Mesothelial cell of epicardium (in vitro differentiated cells): ENCODE measurements at regions not wholly inside any gene's neighbourhood (a gene's known extent, or its start where the extent isn't known, plus 50 kb on each side); places are given as distances from the start of the nearest gene placed in this dataset.

Experiments used
- DNase-seq, 2 experiments: peaks; one replicate each; pipeline ENCODE4 v3.0.0; 2021; ENCODE audit warnings: low spot score in 2 of 2; ENCODE audit not compliant: unreplicated experiment in 2 of 2
- H3K27ac Mint-ChIP-seq: 2 replicates; pipeline ENCODE4 v1.8.0; 2021; ENCODE audit warnings: mixed read lengths
- H3K27me3 Mint-ChIP-seq: 2 replicates; pipeline ENCODE4 v1.8.0; 2021; ENCODE audit warnings: low read depth, mixed read lengths
- H3K36me3 Mint-ChIP-seq: 2 replicates; pipeline ENCODE4 v1.8.0; 2021; ENCODE audit warnings: mixed read lengths
- H3K4me1 Mint-ChIP-seq: 2 replicates; pipeline ENCODE4 v1.8.0; 2021; ENCODE audit warnings: mixed read lengths
- H3K4me3 Mint-ChIP-seq: 2 replicates; pipeline ENCODE4 v1.8.0; 2021; ENCODE audit warnings: mild to moderate bottlenecking, moderate library complexity, mixed read lengths
- H3K9me3 Mint-ChIP-seq: 2 replicates; pipeline ENCODE4 v1.8.0; 2021; ENCODE audit warnings: mixed read lengths
- CTCF ChIP-seq: fragments of 200-600 bp; sonication (generic); IDR thresholded peaks from one replicate; pipeline ENCODE4 v1.5.0; 2021; ENCODE audit warnings: antibody characterized with exemption; ENCODE audit not compliant: unreplicated experiment

GRCh38 chr21:21816778-21817177 is 818.6 kb downstream of the NCAM2 start:
- H3K4me1 Mint-ChIP-seq = peaks cover 15% of the 10 kb centered on the region
- no peaks in the 10 kb centered on the region for H3K36me3 Mint-ChIP-seq
- no peaks in the 10 kb centered on the region for H3K27me3 Mint-ChIP-seq
- TF ChIP-seq CTCF = no peak
- DNase-seq = no peak
- peaks cover 10% of the 10 kb centered on the region for H3K9me3 Mint-ChIP-seq
- H3K4me3 Mint-ChIP-seq = no peak overlapping the region
- no peak overlapping the region for H3K27ac Mint-ChIP-seq

GRCh38 chr21:21818898-21819297 is 820.7 kb downstream of the NCAM2 start:
- Mint-ChIP-seq H3K4me3 (no peak overlapping the region), H3K9me3 (peaks cover 18% of the 10 kb centered on the region), H3K4me1 (peaks cover 3% of the 10 kb centered on the region), H3K27ac (no peak overlapping the region), H3K36me3 (no peaks in the 10 kb centered on the region), H3K27me3 (no peaks in the 10 kb centered on the region)
- TF ChIP-seq CTCF = no peak
- DNase-seq = no peak

- H3K27me3 Mint-ChIP-seq = no peaks in the 10 kb centered on the region
- H3K9me3 Mint-ChIP-seq = peaks cover 7% of the 10 kb centered on the region
- H3K36me3 Mint-ChIP-seq = no peaks in the 10 kb centered on the region
- no peaks in the 10 kb centered on the region for H3K4me1 Mint-ChIP-seq
- TF ChIP-seq CTCF = no peak
- H3K4me3 Mint-ChIP-seq = no peak overlapping the region
- DNase-seq = no peak
- H3K27ac Mint-ChIP-seq = no peak overlapping the region
Observed at GRCh38 chr21:21828130-21828529, 829.9 kb downstream of the NCAM2 start.

GRCh38 chr21:21831036-21831435 is 832.8 kb downstream of the NCAM2 start:
- DNase-seq = no peak
- H3K9me3 Mint-ChIP-seq = peaks cover 7% of the 10 kb centered on the region
- no peaks in the 10 kb centered on the region for H3K27me3 Mint-ChIP-seq
- H3K4me1 Mint-ChIP-seq = no peaks in the 10 kb centered on the region
- H3K27ac Mint-ChIP-seq = no peak overlapping the region
- no peaks in the 10 kb centered on the region for H3K36me3 Mint-ChIP-seq
- no peak overlapping the region for H3K4me3 Mint-ChIP-seq
- no peak for TF ChIP-seq CTCF

GRCh38 chr21:21845901-21846300 is 847.7 kb downstream of the NCAM2 start:
- TF ChIP-seq CTCF = no peak
- no peaks in the 10 kb centered on the region for H3K36me3 Mint-ChIP-seq
- no peak overlapping the region for H3K27ac Mint-ChIP-seq
- peaks cover 10% of the 10 kb centered on the region for H3K9me3 Mint-ChIP-seq
- no peaks in the 10 kb centered on the region for H3K27me3 Mint-ChIP-seq
- DNase-seq = no peak
- H3K4me3 Mint-ChIP-seq = no peak overlapping the region
- no peaks in the 10 kb centered on the region for H3K4me1 Mint-ChIP-seq

GRCh38 chr21:21851205-21851604 is 853.0 kb downstream of the NCAM2 start:
- Mint-ChIP-seq H3K9me3 (peaks cover 15% of the 10 kb centered on the region), H3K27ac (no peak overlapping the region), H3K27me3 (no peaks in the 10 kb centered on the region), H3K4me3 (no peak overlapping the region), H3K36me3 (peaks cover 4% of the 10 kb centered on the region), H3K4me1 (no peaks in the 10 kb centered on the region)
- no peak for DNase-seq
- TF ChIP-seq CTCF = no peak
